ENCODE measurements at regions not wholly inside any gene's neighbourhood (a gene's known extent, or its start where the extent isn't known, plus 50 kb on each side); places are given as distances from the start of the nearest gene placed in this dataset.

DNA sequence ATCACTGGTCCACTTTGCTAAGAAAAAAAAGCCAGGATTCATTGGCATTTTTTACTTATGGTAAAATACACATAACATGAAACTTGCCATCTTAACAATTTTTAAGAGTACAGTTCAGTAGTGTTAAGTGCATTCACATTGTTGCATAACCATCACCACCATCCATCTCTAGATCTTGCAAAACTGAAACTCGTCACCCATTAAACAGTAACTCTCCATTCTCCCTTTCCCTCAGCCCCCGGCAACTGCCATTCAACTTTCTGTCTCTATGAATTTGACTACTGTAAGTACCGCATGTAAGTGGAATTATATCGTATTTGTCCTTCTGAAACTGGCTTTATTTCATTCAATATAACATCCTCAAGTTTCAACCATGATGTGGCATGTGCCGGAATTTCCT is 56.3 kb upstream of the LNX1 start:
- no peaks in the 10 kb centered on the region for H3K27me3 ChIP-seq (ENCODE audit: control insufficient read depth, insufficient read depth, low read length)
- H3K4me1 ChIP-seq (ENCODE audit: control insufficient read depth, extremely low read depth, insufficient read depth, low read length): no peaks in the 10 kb centered on the region
- no peak overlapping the region for H3K27ac ChIP-seq (ENCODE audit: insufficient read depth, low read length)
- no peak overlapping the region for H3K4me3 ChIP-seq (replicated peaks in 1 of 4; ENCODE audit: control extremely low read depth in 1 of 4, insufficient read depth in 1 of 4, low read depth in 3 of 4, low read length in 4 of 4)
- TF ChIP-seq, protein P1, sequence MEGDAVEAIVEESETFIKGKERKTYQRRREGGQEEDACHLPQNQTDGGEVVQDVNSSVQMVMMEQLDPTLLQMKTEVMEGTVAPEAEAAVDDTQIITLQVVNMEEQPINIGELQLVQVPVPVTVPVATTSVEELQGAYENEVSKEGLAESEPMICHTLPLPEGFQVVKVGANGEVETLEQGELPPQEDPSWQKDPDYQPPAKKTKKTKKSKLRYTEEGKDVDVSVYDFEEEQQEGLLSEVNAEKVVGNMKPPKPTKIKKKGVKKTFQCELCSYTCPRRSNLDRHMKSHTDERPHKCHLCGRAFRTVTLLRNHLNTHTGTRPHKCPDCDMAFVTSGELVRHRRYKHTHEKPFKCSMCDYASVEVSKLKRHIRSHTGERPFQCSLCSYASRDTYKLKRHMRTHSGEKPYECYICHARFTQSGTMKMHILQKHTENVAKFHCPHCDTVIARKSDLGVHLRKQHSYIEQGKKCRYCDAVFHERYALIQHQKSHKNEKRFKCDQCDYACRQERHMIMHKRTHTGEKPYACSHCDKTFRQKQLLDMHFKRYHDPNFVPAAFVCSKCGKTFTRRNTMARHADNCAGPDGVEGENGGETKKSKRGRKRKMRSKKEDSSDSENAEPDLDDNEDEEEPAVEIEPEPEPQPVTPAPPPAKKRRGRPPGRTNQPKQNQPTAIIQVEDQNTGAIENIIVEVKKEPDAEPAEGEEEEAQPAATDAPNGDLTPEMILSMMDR (conservative IDR thresholded peaks at IDR 0.05 in 1 of 2, IDR thresholded peaks at IDR 0.05 in 1 of 2; ENCODE audit: low read depth in 1 of 2, low read length in 2 of 2): no peak
- TF ChIP-seq EZH2 (IDR thresholded peaks at IDR 0.05; ENCODE audit: low read length, missing control alignments): no peak
- no peak for DNase-seq (ENCODE audit: low read depth in 2 of 2)
- H2AFZ ChIP-seq (ENCODE audit: low read length): no peak overlapping the region
- H3K9ac ChIP-seq (ENCODE audit: insufficient read depth, low read length): no peak overlapping the region
- no peaks in the 10 kb centered on the region for H3K9me3 ChIP-seq (ENCODE audit: control insufficient read depth, insufficient read depth, low read depth, low read length)
- no peaks in the 10 kb centered on the region for H3K36me3 ChIP-seq (ENCODE audit: control insufficient read depth, insufficient read depth, low read length)
- H3K4me2 ChIP-seq (ENCODE audit: extremely low read depth, insufficient read depth, low read length): no peak overlapping the region
- no peaks in the 10 kb centered on the region for H4K20me1 ChIP-seq (ENCODE audit: control insufficient read depth, extremely low read depth, insufficient read depth, low read length)
- no peaks in the 10 kb centered on the region for H3K79me2 ChIP-seq (ENCODE audit: control insufficient read depth, insufficient read depth, low read length)

DNA sequence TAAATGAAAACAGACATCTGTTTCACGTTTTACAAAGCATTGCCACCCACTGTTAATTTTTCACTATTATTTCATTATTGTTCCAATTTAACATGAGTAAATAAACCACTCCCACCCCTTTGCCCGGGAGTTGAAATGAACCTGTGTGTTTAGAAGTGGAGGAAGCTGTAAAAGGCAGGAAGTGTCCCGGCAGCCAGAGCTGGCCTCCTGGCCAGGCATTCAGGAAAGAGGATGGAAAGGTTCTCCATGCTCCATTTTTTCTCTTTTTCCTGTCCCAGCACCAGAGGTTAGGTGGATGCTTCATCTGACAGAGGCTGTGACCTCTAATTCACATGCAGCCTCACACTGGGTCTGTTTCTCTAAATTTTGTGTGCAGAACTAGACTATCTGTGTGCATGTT is 55.5 kb upstream of the LNX1 start:
- no peak for TF ChIP-seq EZH2 (IDR thresholded peaks at IDR 0.05; ENCODE audit: low read length, missing control alignments)
- H2AFZ ChIP-seq (ENCODE audit: low read length): no peak overlapping the region
- DNase-seq (ENCODE audit: low read depth in 2 of 2): no peak

DNA sequence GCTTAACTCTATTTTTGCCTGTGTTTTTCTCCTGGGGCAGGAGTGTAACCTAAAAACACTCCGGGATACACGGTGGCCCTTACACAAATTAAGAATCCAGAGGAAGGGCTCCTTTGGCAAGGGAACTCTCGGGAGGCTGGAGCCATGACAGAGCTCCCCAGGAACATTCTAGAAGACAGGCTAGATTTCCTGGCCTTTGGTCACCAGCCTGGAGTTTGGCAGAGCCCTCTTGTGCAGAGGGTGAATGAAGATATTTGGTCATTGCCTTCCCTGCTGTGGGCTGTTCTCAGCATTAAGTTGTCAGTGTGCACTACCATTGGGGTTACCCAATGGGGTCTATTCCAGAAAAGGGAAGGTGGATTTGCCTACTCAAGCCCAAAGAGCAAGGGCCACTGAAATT is 53.8 kb upstream of the LNX1 start:
- no peaks in the 10 kb centered on the region for H3K79me2 ChIP-seq (ENCODE audit: control insufficient read depth, insufficient read depth, low read length)
- no peaks in the 10 kb centered on the region for H3K9me3 ChIP-seq (ENCODE audit: control insufficient read depth, insufficient read depth, low read depth, low read length)
- H3K9ac ChIP-seq (ENCODE audit: insufficient read depth, low read length): no peak overlapping the region
- H3K4me1 ChIP-seq (ENCODE audit: control insufficient read depth, extremely low read depth, insufficient read depth, low read length): no peaks in the 10 kb centered on the region
- no peak overlapping the region for H3K27ac ChIP-seq (ENCODE audit: insufficient read depth, low read length)
- no peaks in the 10 kb centered on the region for H3K36me3 ChIP-seq (ENCODE audit: control insufficient read depth, insufficient read depth, low read length)
- H3K27me3 ChIP-seq (ENCODE audit: control insufficient read depth, insufficient read depth, low read length): no peaks in the 10 kb centered on the region
- no peak overlapping the region for H2AFZ ChIP-seq (ENCODE audit: low read length)
- DNase-seq (ENCODE audit: low read depth in 2 of 2): no peak
- TF ChIP-seq, protein P1 (conservative IDR thresholded peaks at IDR 0.05 in 1 of 2, IDR thresholded peaks at IDR 0.05 in 1 of 2; ENCODE audit: low read depth in 1 of 2, low read length in 2 of 2): no peak
- no peak for TF ChIP-seq EZH2 (IDR thresholded peaks at IDR 0.05; ENCODE audit: low read length, missing control alignments)
- H3K4me3 ChIP-seq (replicated peaks in 1 of 4; ENCODE audit: control extremely low read depth in 1 of 4, insufficient read depth in 1 of 4, low read depth in 3 of 4, low read length in 4 of 4): no peak overlapping the region
- no peak overlapping the region for H3K4me2 ChIP-seq (ENCODE audit: extremely low read depth, insufficient read depth, low read length)
- H4K20me1 ChIP-seq (ENCODE audit: control insufficient read depth, extremely low read depth, insufficient read depth, low read length): no peaks in the 10 kb centered on the region

More for the DNA sequence above, 55.5 kb upstream of the LNX1 start:
- no peak overlapping the region for H3K9ac ChIP-seq (ENCODE audit: insufficient read depth, low read length)
- H3K27me3 ChIP-seq (ENCODE audit: control insufficient read depth, insufficient read depth, low read length): no peaks in the 10 kb centered on the region
- no peak overlapping the region for H3K4me3 ChIP-seq (replicated peaks in 1 of 4; ENCODE audit: control extremely low read depth in 1 of 4, insufficient read depth in 1 of 4, low read depth in 3 of 4, low read length in 4 of 4)
- H3K36me3 ChIP-seq (ENCODE audit: control insufficient read depth, insufficient read depth, low read length): no peaks in the 10 kb centered on the region
- H3K79me2 ChIP-seq (ENCODE audit: control insufficient read depth, insufficient read depth, low read length): no peaks in the 10 kb centered on the region
- H3K27ac ChIP-seq (ENCODE audit: insufficient read depth, low read length): no peak overlapping the region
- H3K4me2 ChIP-seq (ENCODE audit: extremely low read depth, insufficient read depth, low read length): no peak overlapping the region
- no peaks in the 10 kb centered on the region for H4K20me1 ChIP-seq (ENCODE audit: control insufficient read depth, extremely low read depth, insufficient read depth, low read length)
- no peaks in the 10 kb centered on the region for H3K9me3 ChIP-seq (ENCODE audit: control insufficient read depth, insufficient read depth, low read depth, low read length)
- no peaks in the 10 kb centered on the region for H3K4me1 ChIP-seq (ENCODE audit: control insufficient read depth, extremely low read depth, insufficient read depth, low read length)
